Choroid plexus epithelial cell (primary cell): ENCODE measurements at regions not wholly inside any gene's neighbourhood (a gene's known extent, or its start where the extent isn't known, plus 50 kb on each side); places are given as distances from the start of the nearest gene placed in this dataset.
"Not testable (repeated sequence)": the region's sequence is repeated elsewhere in the genome, so short reads cannot be mapped to it uniquely, and the experiment has no call there.

Experiments used
- DNase-seq: peaks from one replicate; pipeline ENCODE4 v3.0.0-alpha.2; 2010; ENCODE audit warnings: low read depth
- H3K4me3 ChIP-seq: 2 replicates; pipeline ENCODE4 v1.5.1; 2011; ENCODE audit warnings: low read depth, mild to moderate bottlenecking, control low read depth, low read length, moderate library complexity
- TF ChIP-seq, protein P1 (sequence below): conservative IDR thresholded peaks from 2 replicates; pipeline ENCODE4 v1.5.1; 2011; ENCODE audit warnings: low read depth, mild to moderate bottlenecking, control low read depth, inconsistent platforms, low read length, moderate library complexity

- TF ChIP-seq, protein P1, sequence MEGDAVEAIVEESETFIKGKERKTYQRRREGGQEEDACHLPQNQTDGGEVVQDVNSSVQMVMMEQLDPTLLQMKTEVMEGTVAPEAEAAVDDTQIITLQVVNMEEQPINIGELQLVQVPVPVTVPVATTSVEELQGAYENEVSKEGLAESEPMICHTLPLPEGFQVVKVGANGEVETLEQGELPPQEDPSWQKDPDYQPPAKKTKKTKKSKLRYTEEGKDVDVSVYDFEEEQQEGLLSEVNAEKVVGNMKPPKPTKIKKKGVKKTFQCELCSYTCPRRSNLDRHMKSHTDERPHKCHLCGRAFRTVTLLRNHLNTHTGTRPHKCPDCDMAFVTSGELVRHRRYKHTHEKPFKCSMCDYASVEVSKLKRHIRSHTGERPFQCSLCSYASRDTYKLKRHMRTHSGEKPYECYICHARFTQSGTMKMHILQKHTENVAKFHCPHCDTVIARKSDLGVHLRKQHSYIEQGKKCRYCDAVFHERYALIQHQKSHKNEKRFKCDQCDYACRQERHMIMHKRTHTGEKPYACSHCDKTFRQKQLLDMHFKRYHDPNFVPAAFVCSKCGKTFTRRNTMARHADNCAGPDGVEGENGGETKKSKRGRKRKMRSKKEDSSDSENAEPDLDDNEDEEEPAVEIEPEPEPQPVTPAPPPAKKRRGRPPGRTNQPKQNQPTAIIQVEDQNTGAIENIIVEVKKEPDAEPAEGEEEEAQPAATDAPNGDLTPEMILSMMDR: no peak
- no peak for DNase-seq
- H3K4me3 ChIP-seq: no peak overlapping the region
Observed at GRCh38 chr2:39919511-39920306, 140.7 kb upstream of the THUMPD2 start.

DNA sequence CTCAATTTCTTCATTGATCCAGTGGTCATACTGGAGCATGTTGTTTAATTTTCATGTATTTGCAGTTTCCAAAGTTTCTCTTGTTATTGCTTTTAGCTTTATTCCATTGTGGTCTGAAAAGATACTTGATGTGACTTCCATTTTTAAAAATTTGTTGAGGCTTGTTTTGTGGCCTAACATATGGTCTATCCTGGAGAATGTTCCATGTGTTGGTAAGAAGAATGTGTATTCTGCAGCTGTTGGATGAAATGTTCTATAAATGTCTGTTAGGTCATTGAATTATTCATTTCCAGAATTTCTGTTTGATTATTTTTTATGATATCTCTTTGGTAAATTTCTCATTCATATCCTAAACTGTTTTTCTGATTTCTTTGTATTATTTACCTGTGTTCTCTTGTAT is 139.8 kb upstream of the THUMPD2 start:
- no peak overlapping the region for H3K4me3 ChIP-seq
- TF ChIP-seq, protein P1: no peak
- no peak for DNase-seq

DNA sequence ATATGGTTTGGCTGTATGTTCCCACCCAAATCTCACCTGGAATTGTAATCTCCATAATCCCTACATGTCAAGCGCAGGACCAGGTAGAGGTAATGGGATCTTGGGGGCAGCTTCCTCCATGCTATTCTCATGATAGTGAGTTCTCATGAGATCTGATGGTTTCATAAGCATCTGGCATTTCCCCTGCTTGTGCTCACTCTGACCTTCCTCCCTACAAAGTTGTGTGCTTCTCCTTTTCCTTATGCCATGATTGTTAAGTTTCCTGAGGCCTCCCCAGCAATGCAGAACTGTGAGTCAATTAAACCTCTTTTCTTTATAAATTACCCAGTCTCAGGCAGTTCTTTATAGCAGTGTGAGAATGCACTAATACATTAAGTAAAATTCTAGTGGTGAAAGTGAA is 138.3 kb upstream of the THUMPD2 start:
- DNase-seq, H3K4me3 ChIP-seq: not testable (repeated sequence)

DNA sequence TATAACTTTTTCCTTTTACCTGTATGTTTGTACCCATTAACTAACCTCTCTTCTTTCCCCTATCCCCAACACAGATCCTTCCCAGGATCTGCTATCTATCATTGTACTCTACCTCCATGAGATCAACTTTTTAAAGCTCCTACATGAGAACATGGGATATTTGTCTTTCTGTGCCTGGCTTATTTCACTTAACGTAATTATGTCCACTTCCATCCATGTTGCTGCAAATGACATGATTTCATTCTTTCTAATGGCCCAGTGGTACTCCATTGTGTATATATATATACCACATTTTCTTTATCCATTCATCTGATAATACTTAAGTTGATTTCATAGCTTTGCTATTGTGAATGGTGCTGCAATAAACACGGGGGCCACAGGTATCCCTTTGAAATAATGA is 135.9 kb upstream of the THUMPD2 start:
- TF ChIP-seq, protein P1: no peak
- no peak overlapping the region for H3K4me3 ChIP-seq
- DNase-seq: no peak

DNA sequence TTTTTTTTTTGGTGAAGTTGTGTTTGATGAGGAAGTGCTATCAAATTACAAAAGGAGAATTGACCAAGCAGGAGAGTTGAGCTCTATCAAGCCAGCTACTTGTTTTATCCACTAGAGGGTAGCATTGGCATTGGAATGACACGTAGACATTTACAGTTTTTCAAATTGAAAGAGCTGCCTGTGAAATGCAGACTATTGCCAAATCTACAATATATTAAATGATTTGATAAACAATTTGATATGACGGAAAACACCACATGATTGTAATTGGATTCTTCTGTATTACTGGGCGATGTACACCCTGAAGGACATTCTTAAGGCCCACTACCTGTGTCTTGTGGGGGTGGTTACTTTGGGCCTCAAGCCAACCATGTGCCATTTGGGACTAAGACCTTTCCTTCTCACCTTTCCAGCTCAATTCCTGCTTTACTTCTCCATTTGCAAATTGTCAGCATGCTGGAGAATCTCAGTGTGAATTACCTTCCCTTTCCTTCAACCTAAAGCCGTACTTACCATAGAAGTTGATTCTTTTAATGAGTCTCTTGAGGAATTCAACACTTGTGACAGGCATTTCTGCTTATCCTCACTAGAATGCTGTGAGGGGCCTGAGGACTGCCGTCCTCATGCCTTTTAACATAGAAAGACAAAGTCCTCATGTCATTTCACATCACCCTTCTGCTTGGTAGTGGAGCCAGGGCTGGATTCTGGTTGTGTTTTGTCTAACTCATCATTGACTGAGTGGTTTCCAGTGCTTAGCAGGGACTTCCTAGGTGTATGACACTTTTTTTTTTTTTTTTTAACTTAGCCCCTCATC is 134.8 kb upstream of the THUMPD2 start:
- DNase-seq: peak; percentile 85
- H3K4me3 ChIP-seq: no peak overlapping the region
- TF ChIP-seq, protein P1: peak; percentile 74

DNA sequence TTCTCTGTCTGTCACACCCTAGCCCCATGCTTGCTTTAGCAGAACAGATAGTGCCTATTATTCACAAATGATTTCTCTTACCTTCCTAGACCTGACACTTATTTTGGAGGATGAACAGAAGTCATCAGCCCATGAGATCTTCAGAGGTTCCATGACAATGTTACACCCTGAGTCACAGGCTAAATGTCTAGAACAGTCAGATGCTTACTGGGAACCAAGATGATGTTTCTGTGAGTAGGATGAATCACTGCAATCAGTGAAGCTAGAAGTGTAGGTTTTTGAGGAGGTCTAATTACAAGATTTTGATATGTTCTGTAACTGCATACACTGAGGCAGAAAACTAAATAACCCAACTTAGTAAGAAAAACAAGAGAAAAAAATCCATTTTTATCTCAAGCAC is 123.0 kb upstream of the THUMPD2 start:
- no peak overlapping the region for H3K4me3 ChIP-seq
- TF ChIP-seq, protein P1: no peak
- DNase-seq: peak; percentile 12

GRCh38 chr2:39898934-39899333 is 119.9 kb upstream of the THUMPD2 start:
- TF ChIP-seq, protein P1: no peak
- H3K4me3 ChIP-seq: no peak overlapping the region
- DNase-seq: no peak
